Endometrium (tissue), 2 donors: ENCODE measurements at regions not wholly inside any gene's neighbourhood (a gene's known extent, or its start where the extent isn't known, plus 50 kb on each side); places are given as distances from the start of the nearest gene placed in this dataset.
"Not testable (repeated sequence)": the region's sequence is repeated elsewhere in the genome, so short reads cannot be mapped to it uniquely, and the experiment has no call there.

Experiments
- FAIRE-seq: peaks from 2 replicates; lab custom pipeline; 2012; peaks lifted over from hg19 to GRCh38; lab: Jason Lieb, UNC
- donor health status: control.
- donor health status: control.

DNA sequence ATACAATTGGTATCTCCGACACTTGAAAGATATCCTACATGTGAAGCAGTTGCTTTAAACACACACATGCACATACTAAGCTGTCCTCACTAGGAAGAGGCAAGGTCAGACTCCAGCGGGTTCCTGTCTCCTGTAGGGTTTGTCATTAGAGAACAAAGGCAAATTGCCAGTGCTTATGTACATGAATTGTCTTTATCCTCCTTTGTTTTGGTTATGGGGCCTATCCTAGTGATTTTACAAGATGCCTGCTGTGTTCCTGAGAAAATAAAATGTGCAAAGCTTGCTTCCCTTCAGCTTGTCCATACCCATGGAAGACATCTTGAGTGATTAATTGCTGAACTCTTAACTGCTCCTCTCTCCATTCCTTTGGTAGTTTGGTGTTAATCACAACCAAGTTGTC lies 86.7 kb upstream of the SLC39A10 start:
- FAIRE-seq, result no peak

DNA sequence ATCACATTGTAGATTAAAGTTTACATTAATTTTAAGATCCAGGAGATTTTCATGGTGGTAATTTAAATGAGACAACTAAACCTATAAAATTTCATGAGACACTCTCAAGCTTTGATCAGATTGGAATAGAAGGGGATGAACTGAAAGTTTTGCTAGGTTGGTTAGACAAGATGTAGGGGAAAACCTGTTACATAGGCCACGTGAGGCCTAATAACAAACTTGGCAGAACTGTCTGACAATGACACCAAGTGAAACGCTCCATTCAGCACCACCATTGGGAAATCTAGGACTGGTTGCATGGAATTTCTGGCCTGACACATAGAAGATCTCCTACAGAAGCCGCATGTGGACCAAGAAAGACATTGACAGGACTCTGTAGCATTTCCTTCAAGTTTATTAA lies 87.8 kb upstream of the SLC39A10 start:
- no peak for FAIRE-seq

DNA sequence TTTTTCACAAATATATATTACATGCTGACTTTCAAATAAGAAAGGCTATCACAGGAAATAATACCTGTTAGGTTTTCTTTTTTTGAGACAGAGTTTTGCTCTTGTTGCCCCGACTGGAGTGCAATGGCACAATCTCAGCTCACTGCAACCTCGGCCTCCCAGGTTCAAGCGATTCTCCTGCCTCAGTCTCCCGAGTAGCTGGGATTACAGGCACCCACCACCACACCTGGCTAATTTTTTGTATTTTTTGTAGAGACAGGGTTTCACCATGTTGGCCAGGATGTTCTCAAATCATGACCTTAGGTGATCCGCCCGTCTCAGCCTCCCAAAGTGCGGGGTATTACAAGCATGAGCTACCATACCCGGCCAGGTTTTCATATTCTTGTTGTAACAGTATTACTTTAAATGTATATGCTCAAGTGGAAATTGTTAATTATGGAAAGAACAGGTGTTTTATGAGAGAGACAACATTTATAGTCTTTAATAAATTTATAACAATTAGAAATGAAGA lies 92.3 kb upstream of the SLC39A10 start:
- FAIRE-seq, result not testable (repeated sequence)

DNA sequence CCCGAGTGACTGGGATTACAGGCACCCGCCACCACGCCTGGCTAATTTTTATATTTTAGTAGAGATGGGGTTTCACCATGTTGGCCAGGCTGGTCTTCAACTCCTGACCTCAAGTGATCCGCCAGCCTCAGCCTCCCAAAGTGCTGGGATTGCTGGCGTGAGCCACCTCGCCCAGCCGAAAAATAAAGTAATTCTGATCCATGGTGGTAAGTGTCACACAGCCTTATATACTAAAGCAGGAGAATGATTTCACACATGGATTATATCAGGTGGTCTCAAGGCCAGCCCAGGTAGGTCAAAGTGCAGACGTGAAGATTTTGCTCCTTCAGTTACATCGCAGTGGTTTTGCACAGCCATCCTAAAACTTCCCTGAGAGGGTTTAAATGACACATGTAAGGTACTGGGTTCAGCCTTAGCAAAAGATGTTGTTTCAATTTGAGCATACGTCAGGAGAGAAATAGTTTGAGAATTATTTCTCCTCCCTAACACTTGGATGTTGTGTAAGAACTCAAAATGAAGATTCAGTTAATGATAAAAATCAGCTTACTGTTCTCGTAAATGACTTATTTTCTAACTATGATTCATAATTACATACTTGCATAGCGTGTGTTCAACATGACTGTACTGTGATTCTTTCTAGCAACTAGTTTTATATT lies 93.0 kb upstream of the SLC39A10 start:
- no peak for FAIRE-seq

DNA sequence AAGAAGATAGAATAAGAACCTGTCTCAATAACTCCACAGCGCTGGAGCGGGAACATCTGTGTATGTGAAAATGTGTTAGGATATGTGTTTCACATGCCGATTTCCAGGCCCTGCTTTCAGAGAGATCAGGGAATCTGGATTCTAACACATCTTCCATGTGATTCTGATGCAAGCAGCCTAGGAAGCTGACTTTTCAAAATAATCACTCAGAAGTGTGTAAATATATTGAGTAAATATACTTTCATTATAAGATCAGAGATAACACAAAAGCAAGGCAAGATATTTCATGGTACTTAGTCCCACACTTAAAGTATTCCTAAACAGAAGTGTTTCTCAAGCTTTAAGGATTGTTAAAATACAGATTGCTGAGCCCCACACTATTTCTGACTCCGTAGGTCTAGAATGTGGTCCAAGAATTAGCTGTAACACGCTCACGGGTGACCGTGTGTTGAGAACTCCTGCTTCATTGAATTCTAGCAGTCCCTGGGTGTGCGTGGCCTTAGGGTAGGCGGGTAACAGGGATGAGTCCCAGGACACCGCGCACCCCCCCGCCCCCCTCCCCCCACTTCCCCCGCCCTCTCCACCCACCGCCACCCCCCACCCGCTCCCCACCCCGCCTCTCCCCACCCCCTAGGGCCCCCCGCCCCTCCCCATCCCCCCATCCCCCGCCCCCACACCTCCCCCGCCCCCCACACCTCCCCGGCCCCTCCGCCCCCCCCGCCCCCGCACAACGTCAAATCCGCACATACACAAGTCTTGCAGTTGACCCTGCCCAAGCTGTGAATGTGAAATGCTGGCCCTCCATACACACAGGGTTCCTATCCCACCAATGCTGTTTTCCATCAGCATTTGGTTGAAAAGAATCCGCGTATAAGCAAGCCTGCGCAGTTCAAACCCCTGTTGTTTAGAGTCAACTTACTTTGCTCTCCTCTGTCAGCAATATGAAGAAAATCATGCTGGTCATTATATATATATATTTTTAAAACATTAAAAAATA lies 94.2 kb upstream of the SLC39A10 start:
- no peak for FAIRE-seq

DNA sequence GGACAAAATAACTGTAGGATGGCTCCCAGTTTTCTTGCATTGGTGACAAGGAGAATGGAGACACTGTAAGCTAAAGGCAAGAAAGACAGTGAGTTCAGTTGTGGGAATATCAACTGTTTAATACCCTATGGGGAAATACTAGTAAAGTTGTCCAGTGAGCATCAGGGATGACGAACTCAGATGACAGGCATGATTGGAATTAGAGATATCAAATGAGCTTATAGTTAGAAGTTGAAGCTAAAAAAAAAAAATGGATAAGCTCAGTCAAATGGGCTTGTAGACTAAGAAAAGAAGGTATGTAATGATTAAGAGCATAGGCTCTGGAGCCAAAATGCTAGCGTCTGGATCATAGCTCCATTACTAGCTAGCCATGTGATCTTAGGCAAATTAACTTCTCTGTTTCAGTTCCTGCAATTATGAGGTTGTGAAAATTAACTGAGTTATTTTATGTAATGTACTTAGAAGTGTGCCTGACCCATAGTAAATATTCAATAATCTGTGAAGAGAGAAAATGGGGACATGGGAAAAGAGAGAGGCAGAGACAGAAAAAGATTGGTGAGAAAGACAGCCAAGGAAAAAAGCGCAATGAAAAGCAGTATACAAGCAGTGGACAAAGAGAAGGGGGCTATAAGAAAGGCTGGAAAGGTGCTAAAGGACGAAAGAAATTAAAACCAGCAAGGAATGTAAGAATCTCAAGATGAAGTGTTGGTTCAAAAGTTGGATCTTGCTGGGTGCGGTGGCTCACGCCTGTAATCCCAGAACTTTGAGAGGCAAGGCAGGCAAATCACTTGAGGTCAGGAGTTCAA lies 95.7 kb upstream of the SLC39A10 start:
- no peak for FAIRE-seq

DNA sequence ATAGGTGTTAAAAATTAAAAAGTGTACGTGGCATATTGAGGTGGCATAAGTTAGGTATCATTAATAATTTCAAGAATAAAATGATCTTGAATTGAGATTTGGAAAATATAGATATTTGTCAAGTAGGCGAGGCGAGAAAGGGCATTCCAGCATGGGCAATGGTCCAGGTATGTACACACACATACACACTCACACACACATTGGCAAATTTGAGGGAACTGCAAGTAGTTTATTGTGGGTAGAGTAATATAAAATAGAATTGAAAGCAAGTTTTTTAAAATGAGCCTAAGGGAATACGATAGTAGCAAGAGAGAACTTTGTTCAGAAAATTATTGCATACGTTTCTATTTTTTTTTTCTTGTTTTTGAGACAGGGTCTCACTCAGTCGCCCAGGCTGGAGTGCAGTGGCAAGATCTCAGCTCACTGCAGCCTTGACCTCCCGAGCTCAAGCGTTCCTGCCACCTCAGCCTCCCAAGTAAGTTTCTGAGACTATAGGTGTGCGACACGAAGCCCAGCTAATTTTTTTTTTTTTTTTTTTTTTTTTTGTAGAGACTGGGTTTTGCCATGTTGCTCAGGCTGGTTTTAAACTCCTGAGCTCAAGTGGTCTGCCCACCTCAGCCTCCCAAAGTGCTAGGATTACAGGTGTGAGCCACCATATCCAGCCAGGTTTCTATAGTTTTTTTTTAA lies 96.7 kb upstream of the SLC39A10 start:
- FAIRE-seq, result no peak

DNA sequence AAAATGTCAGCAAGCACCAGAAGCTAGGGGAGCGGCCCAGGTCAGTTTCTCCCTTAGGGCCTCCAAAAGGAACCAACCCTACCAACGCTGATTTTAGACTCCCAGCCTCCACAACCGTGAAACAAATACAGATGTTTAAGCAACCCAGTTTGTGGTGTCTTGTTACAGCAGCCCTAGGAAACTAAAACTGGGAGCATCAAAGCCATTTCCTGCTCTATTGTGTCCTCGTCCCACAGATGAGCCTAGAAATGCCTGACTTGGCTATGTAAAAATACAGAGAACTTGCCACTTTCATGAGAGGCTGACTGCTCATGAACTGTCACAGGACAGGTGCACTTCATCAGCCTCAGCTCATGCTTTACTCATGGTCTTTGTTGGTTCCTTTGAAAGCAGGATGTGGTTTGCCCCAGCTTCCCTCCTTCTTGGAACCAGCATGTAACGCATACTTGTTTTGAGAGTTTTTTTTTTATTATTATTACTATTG lies 97.6 kb upstream of the SLC39A10 start:
- FAIRE-seq, result no peak

DNA sequence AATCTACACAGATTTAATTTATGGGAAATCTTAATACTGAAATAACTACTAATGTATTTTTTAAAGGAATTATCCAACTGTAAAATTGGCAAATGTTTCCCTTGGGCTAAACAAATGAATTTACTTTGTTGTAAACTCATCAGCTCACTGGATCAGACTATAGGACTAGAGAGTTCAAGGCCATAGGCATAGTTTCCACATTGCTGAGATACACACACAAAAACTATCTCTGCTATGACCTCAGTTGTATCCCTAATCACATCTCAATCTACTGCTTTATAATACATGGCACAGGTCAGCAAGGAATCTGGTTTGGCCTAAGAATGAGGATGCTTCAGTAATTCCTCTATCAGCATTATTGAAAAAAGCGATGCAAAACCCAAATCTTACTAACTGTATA lies 101.1 kb upstream of the SLC39A10 start:
- no peak for FAIRE-seq

DNA sequence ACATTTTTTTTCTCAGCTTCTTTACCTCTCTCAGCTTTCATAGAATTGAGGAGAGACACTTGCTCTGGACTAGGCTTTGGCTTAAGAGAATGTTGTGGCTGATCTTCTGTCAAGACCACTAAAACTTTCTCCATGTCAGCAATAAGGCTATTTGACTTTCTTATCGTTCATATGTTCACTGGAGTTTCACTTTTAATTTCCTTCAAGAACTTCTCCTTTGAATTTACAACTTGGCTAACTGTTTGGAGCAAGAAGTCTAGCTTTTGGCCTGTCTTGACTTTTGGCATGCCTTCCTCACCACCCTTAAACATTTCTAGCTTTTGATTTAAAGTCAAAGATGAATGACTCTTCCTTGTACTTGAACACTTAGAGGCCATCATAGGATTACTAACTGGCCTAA lies 104.4 kb upstream of the SLC39A10 start:
- FAIRE-seq, result no peak

DNA sequence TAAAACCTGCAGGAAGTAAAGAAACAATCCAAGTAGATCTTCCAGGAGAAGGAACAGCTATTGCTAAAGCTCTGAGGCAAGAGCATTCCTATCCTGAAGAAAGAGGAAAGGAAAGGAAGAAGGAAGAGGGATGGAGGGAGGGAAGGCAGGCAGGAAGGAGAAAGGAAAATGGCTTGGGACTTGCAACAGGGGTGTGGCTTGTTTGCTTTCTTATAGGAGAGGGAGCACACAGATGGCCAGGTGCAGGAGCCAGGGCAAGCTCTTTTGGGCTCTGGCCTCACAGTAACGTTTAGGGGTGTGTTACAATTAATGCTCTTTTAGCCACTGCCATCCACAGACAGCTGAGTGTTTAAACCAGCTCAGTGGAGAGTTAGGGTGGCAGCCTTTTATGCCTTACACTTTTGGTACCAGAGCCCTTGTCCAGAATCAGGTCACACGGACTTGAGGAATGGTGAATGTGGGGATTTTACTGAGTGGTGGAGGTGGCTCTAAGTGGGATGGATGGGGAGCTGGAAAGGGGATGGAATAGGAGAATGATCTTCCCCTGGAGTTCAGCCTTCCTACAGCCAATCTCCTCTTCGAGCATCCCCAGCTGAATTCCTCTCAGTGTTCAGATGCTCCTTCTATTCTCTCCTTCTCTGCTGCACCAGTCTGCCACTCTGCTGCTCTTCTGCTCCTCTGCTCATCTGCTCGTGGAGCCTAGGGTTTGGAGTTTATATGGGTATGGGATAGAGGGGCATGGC lies 108.7 kb upstream of the SLC39A10 start:
- no peak for FAIRE-seq

DNA sequence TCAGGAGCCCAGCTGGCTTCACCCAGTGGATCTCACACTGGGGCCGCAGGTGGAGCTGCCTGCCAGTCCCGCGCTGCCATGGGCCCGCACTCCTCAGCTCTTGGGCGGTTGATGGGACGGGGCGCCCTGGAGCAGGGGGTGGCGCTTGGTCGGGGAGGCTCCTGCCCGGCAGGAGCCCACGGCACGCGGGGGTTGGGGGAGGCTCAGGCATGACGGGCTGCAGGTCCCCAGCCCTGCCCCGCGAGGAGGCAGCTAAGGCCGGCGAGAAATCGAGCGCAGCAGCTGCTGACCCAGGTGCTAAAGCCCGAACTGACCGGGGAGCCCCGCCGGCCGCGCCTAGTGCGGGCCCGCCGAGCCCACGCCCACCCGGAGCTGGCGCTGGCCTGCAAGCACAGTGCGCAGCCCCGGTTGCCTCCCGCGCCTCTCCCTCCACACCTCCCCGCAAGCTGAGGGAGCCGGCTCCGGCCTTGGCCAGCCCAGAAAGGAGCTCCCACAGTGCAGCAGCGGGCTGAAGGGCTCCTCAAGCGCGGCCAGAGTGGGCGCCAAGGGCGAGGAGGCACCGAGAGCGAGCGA lies 109.7 kb upstream of the SLC39A10 start:
- FAIRE-seq, result not testable (repeated sequence)

DNA sequence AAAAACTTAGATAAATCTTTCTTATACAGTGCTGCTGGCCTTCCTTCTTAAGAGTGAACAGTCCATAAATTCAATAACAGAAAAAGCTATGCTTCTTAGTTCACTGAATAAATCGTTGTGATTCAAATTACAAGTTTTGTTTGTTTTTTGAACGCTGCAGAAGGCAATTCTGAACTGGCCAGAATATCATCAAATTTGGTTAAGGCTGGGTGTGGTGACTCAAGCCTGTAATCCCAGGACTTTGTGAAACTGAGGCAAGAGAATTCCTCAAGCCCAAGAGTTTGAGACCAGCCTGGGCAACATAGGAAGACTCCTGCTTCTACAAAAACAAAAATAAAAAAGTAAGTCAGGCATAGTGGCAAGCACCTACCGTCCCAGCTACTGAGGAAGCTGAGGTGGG lies 111.2 kb upstream of the SLC39A10 start:
- FAIRE-seq, result no peak

DNA sequence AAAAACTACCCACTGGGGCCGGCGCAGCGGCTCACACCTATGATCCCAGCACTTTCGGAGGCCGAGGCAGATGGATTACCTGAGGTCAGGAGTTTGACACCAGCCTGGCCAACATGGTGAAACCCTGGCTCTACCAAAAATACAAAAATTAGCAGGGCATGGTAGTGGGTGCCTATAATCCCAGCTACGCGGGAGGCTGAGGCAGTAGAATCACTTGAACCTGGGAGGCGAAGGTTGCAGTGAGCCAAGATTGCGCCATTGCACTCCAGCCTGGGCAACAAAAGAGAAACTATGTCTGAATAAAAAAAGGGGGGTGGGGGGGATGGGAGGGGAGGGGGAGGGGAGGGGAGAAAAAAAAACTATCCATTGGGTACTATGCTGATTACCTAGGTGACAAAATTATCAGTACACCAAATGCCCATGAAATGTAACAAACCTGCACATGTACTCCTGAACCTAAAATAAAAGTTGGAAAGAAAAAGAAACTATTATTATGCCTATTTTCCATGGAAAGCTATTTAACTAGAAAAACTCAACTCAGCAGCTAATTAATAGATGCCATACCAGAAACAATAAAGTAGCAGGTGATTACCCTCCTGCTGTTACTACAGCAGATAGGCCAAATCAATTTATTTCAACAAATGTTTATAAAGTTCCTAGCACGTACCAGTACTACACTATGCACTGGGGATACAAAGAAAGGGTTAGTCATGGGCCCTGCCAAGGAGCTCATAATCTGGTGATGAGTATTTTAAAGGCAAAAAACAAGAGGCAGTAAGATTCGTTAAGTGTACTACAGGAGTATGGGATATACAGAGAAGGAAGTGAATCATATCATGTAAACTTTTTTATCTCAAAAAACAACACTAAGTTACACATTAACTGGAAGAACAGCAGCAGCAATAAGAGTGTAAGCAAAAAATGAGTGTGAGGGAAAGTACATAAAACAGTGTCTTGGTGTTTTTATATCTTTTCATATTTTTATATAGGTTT lies 112.8 kb upstream of the SLC39A10 start:
- no peak for FAIRE-seq

DNA sequence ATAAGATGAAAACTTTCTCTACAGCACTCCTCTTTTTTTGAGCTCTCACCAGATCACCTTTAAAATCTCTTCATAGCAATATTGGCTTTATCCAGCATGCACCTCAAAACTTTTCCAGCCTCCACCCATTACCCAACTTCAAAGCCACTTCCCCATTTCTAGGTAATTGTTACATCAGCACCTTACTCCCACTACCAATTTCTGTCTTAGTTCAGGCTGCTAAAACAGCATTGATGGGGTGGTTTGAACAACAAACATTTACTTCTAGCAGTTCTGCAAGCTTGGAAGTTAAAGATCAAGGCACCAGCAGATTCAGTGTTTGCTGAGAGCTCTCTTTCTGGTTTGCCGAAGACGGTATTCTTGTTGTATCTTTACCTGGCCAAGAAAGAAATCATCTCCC lies 114.0 kb upstream of the SLC39A10 start:
- no peak for FAIRE-seq

DNA sequence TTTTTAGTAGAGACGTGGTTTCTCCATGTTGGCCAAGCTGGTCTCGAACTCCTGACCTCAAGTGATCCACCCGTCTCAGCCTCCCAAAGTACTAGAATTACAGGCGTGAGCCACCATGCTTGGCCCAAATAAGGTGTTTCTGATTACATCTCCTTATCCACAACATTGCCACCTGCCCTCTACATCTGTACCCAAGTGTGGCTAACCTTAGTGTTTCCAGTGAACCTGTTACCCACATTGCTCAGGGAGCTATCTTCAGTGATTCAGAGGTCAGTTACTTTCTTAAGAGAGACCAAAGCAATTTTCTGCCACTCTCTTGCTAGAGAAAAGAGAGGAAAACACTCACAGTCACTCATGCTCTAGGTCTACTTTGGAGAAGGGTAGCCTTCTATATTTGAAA lies 115.0 kb upstream of the SLC39A10 start:
- FAIRE-seq, result no peak

DNA sequence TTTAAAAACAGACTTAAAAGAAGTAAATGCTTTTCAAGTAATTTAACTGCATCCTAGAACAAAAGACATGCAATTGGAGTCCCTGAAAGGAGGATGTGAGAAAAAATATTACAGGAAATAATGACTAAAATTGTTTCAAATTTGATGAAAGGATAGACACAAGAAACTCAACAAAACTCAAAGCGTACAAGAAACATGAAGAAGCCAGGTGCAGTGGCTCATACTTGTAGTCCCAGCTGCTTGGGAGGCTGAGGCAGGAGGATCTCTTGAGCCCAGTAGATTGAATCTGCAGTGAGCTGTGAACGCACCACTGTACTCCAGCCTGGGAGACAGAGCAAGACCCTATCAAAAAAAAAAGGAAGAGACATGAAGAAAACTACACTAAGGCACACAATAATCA lies 118.1 kb upstream of the SLC39A10 start:
- no peak for FAIRE-seq

DNA sequence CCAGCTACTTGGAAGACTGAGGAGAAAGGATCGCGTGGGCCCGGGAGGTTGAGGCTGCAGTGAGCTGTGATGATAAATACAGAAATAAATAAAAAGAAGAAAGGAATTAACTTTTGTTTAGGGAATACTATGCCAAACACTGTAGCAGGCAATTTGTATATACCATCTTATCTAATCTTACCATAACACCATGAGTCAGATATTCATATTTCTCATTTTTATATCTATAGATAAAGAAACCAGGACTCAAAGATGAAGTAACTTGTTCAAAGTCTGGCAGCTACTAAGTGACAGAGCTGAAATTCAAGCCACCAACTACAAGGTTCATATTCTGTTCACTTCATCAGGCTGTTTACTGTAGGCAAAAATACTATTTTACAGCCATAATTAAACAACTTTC lies 119.2 kb upstream of the SLC39A10 start:
- no peak for FAIRE-seq

DNA sequence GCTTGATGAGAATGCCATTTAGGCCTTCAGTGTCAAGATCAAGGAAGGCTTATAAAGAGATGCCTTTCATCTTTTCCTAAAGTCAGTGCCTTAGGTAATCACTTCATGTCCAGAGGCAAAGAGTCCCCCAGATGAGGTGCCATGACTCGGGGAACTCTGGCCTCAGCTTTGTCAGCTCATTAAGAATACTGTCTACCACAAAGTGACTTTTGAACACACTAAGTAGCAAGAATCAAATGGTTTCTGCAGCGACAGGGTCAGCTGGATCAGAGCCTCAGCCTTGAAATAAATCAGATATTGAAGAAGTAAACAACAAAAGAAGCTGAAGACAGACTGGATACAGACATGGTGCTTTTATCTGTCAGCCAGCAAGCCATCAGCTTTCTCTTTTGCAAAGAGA lies 120.1 kb upstream of the SLC39A10 start:
- no peak for FAIRE-seq
